HCT116 (cell line): ENCODE measurements at regions not wholly inside any gene's neighbourhood (a gene's known extent, or its start where the extent isn't known, plus 50 kb on each side); places are given as distances from the start of the nearest gene placed in this dataset.

Experiments used
- ATAC-seq: fragments of 200-7000 bp; cut with Tn5 transposase; 2 replicates; pipeline ENCODE4 v1.9.1; 2020; ENCODE audit warnings: mild to moderate bottlenecking, moderate library complexity
- BruUV-seq: library from RNA; stranded (reverse); fragments of 400-500 nt; replicated peaks from 2 replicates; lab custom pipeline; 2021; lab: Mats Ljungman, UMichigan
- CTCF ChIA-PET: fragments of 300-600 bp; sonication (Branson Sonifier 250); formaldehyde crosslinking; loops from one replicate; lab custom pipeline; 2021; ENCODE audit warnings: antibody characterized with exemption; lab: Charles Lee
- POLR2A ChIA-PET: fragments of 300-600, 350-600 bp; sonication (Branson Sonifier 250); formaldehyde crosslinking; loops from one replicate; lab custom pipeline; 2021; ENCODE audit warnings: antibody characterized with exemption; lab: Charles Lee
- RAD21 ChIA-PET, 2 experiments: fragments of 300-600 bp; sonication (Branson Sonifier 250); formaldehyde crosslinking; loops; one replicate each; lab custom pipeline; 2023; ENCODE audit warnings: low total read pairs in 2 of 2; ENCODE audit not compliant: uncharacterized antibody in 2 of 2, unreplicated experiment in 2 of 2, low non-redundant PET in 1 of 2; lab: Charles Lee
- DNase-seq: peaks from one replicate; pipeline ENCODE4 v3.0.0-alpha.2; 2010; ENCODE audit warnings: low read depth, low spot score
- H2AFZ ChIP-seq: fragments of 200-600 bp; shearing (Covaris generic), sonication (generic); 2 replicates; pipeline ENCODE4 v1.6.1; 2017; ENCODE audit warnings: low read depth, mixed run types, mixed read lengths, antibody characterized with exemption, low read length; ENCODE audit not compliant: poor library complexity, severe bottlenecking
- H3K27ac ChIP-seq: 2 replicates; pipeline ENCODE4 v1.5.1; 2012; ENCODE audit warnings: low read depth, low read length
- H3K27me3 ChIP-seq: fragments of 200-600 bp; sonication (generic); 2 replicates; pipeline ENCODE4 v1.6.1; 2016; ENCODE audit warnings: mixed run types, low read length, mixed read lengths; ENCODE audit not compliant: insufficient read depth
- H3K36me3 ChIP-seq, 2 experiments: fragments of 200-500 bp in 1 of 2; fragments of 200-600 bp in 1 of 2; sonication (Bioruptor generic) in 1 of 2; sonication (generic) in 1 of 2; 2 replicates each; pipeline versions ENCODE4 v1.5.1 to v1.6.1; 2014 to 2016; ENCODE audit warnings: low read length in 2 of 2, inconsistent platforms in 1 of 2, mixed read lengths in 1 of 2, mixed run types in 1 of 2; ENCODE audit not compliant: insufficient read depth in 2 of 2, control insufficient read depth in 1 of 2
- H3K4me1 ChIP-seq, 2 experiments: fragments of 200-600 bp in 1 of 2; sonication (generic) in 1 of 2; 2 replicates each; pipeline versions ENCODE4 v1.5.1 to v1.6.1; 2012 to 2017; ENCODE audit warnings: low read length in 2 of 2, inconsistent platforms in 1 of 2, mild to moderate bottlenecking in 1 of 2, mixed read lengths in 1 of 2, mixed run types in 1 of 2, moderate library complexity in 1 of 2; ENCODE audit not compliant: insufficient read depth in 2 of 2, control insufficient read depth in 1 of 2
- H3K4me2 ChIP-seq: fragments of 200-600 bp; sonication (generic); 2 replicates; pipeline ENCODE4 v1.6.1; 2017; ENCODE audit warnings: mixed run types, low read length, mixed read lengths
- H3K4me3 ChIP-seq, 2 experiments: fragments of 200-600 bp in 1 of 2; sonication (generic) in 1 of 2; replicated peaks in 1 of 2; 2 replicates each; pipeline ENCODE4 v1.5.1; 2011 to 2016; ENCODE audit warnings: low read length in 2 of 2, control low read depth in 1 of 2, low read depth in 1 of 2, mild to moderate bottlenecking in 1 of 2, mixed read lengths in 1 of 2, mixed run types in 1 of 2
- H3K79me2 ChIP-seq: fragments of 200-600 bp; sonication (generic); 2 replicates; pipeline ENCODE4 v1.6.1; 2017; ENCODE audit warnings: mild to moderate bottlenecking, mixed run types, low read length, moderate library complexity, mixed read lengths; ENCODE audit not compliant: insufficient read depth
- H3K9ac ChIP-seq: fragments of 200-600 bp; sonication (generic); 2 replicates; pipeline ENCODE4 v1.6.1; 2016; ENCODE audit warnings: low read length, mixed read lengths
- H3K9me2 ChIP-seq: fragments of 200-600 bp; sonication (generic), shearing (Covaris generic); 2 replicates; pipeline ENCODE4 v1.6.1; 2017; ENCODE audit warnings: mixed run types, mild to moderate bottlenecking, moderate library complexity; ENCODE audit not compliant: insufficient read depth
- H3K9me3 ChIP-seq, 2 experiments: fragments of 200-500 bp in 1 of 2; fragments of 200-600 bp in 1 of 2; sonication (Bioruptor generic) in 1 of 2; sonication (generic) in 1 of 2; 2 replicates each; pipeline ENCODE4 v1.6.1; 2014 to 2017; ENCODE audit warnings: low read length in 2 of 2, mixed read lengths in 2 of 2, inconsistent platforms in 1 of 2, low read depth in 1 of 2, mild to moderate bottlenecking in 1 of 2, mixed run types in 1 of 2, moderate library complexity in 1 of 2; ENCODE audit not compliant: control insufficient read depth in 1 of 2, insufficient read depth in 1 of 2
- H4K20me1 ChIP-seq: fragments of 200-600 bp; sonication (generic), shearing (Covaris generic); 2 replicates; pipeline ENCODE4 v1.6.1; 2017; ENCODE audit warnings: mixed run types, mild to moderate bottlenecking, moderate library complexity; ENCODE audit not compliant: insufficient read depth
- ATF3 ChIP-seq: IDR thresholded peaks from 2 replicates; pipeline ENCODE4 v1.6.1; 2012
- CBX3 ChIP-seq: IDR thresholded peaks from 2 replicates; pipeline ENCODE4 v1.6.1; 2012; ENCODE audit warnings: low read depth
- CEBPB ChIP-seq: IDR thresholded peaks from 2 replicates; pipeline ENCODE4 v1.6.1; 2012; ENCODE audit warnings: low read depth
- CTCF ChIP-seq, 3 experiments: fragments of 200-600 bp in 1 of 3; sonication (generic) in 1 of 3; IDR thresholded peaks in 2 of 3; conservative IDR thresholded peaks in 1 of 3; 2 replicates each; pipeline ENCODE4 v1.5.1; 2012 to 2017; ENCODE audit warnings: low read depth in 2 of 3, low read length in 2 of 3, antibody characterized with exemption in 1 of 3, borderline replicate concordance in 1 of 3, control low read depth in 1 of 3, mild to moderate bottlenecking in 1 of 3, mixed read lengths in 1 of 3, mixed run types in 1 of 3, moderate library complexity in 1 of 3; ENCODE audit not compliant: insufficient read depth in 1 of 3
- EGR1 ChIP-seq: IDR thresholded peaks from 2 replicates; pipeline ENCODE4 v1.6.1; 2012; ENCODE audit warnings: low read depth
- ELF1 ChIP-seq: IDR thresholded peaks from 2 replicates; pipeline ENCODE4 v1.6.1; 2012; ENCODE audit warnings: low read depth, borderline replicate concordance
- EZH2 ChIP-seq: fragments of 200-600 bp; sonication (generic); IDR thresholded peaks from 2 replicates; pipeline ENCODE4 v1.6.1; 2017; ENCODE audit warnings: antibody characterized with exemption, mixed run types
- EZH2phosphoT487 ChIP-seq: fragments of 200-600 bp; IDR thresholded peaks from 2 replicates; pipeline ENCODE4 v1.6.1; 2018; ENCODE audit warnings: antibody characterized with exemption, borderline replicate concordance
- FOSL1 ChIP-seq: IDR thresholded peaks from 2 replicates; pipeline ENCODE4 v1.6.1; 2012; ENCODE audit warnings: low read depth
- JUND ChIP-seq: IDR thresholded peaks from 2 replicates; pipeline ENCODE4 v1.6.1; 2012
- MAX ChIP-seq: IDR thresholded peaks from 2 replicates; pipeline ENCODE4 v1.6.1; 2012
- POLR2A ChIP-seq: IDR thresholded peaks from 2 replicates; pipeline ENCODE4 v1.7.0; 2011; ENCODE audit warnings: borderline replicate concordance; ENCODE audit not compliant: insufficient read depth, insufficient read length; ENCODE audit errors: extremely low read depth
- POLR2AphosphoS5 ChIP-seq: IDR thresholded peaks from 2 replicates; pipeline ENCODE4 v1.6.1; 2011; ENCODE audit warnings: mild to moderate bottlenecking, low read depth, low read length, moderate library complexity
- RAD21 ChIP-seq: IDR thresholded peaks from 2 replicates; pipeline ENCODE4 v1.6.1; 2012; ENCODE audit warnings: low read depth, mild to moderate bottlenecking
- SIN3A ChIP-seq: IDR thresholded peaks from 2 replicates; pipeline ENCODE4 v1.6.1; 2012; ENCODE audit warnings: low read depth
- SP1 ChIP-seq: IDR thresholded peaks from 2 replicates; pipeline ENCODE4 v1.6.1; 2012; ENCODE audit warnings: low read depth
- SRF ChIP-seq: IDR thresholded peaks from 2 replicates; pipeline ENCODE4 v1.6.1; 2012; ENCODE audit warnings: low read depth
- TCF7L2 ChIP-seq: IDR thresholded peaks from 2 replicates; pipeline ENCODE4 v1.7.0; 2011; ENCODE audit warnings: borderline replicate concordance, inconsistent platforms; ENCODE audit not compliant: insufficient read depth, insufficient read length; ENCODE audit errors: extremely low read depth
- YY1 ChIP-seq: IDR thresholded peaks from 2 replicates; pipeline ENCODE4 v1.6.1; 2011; ENCODE audit warnings: low read length, low read depth, moderate library complexity, mild to moderate bottlenecking; ENCODE audit not compliant: insufficient replicate concordance; ENCODE audit errors: extremely low read depth
- ZBTB33 ChIP-seq: IDR thresholded peaks from 2 replicates; pipeline ENCODE4 v1.6.1; 2011; ENCODE audit warnings: mild to moderate bottlenecking, low read length, moderate library complexity; ENCODE audit not compliant: insufficient replicate concordance; ENCODE audit errors: extremely low read depth
- ZNF274 ChIP-seq: fragments of 200-500 bp; sonication (Bioruptor generic); IDR thresholded peaks from 2 replicates; pipeline ENCODE4 v1.6.1; 2014; ENCODE audit warnings: mild to moderate bottlenecking, low read depth, low read length, inconsistent platforms
- intact Hi-C: fragments of 100-400 bp; cut with micrococcal nuclease; formaldehyde crosslinking; loops from 2 replicates; pipeline ENCODE4 v1.10.0; 2022

GRCh38 chr4:104716584-104716983 is 221.9 kb upstream of the CXXC4 start (continued):
- TF ChIP-seq ZBTB33 (no peak), TCF7L2 (no peak)
- TF ChIP-seq, all 23 proteins: peak for 0

- ChIA-PET RAD21 (no interaction called here), POLR2A (no interaction called here), CTCF (no interaction called here)
- no peak for DNase-seq
- no peak overlapping the region for H3K9ac ChIP-seq
- H3K9me2 ChIP-seq: no peaks in the 10 kb centered on the region
- H3K4me2 ChIP-seq: no peak overlapping the region
- no peaks in the 10 kb centered on the region for H4K20me1 ChIP-seq
- no peak for TF ChIP-seq EZH2phosphoT487
- no peak for TF ChIP-seq EZH2
- TF ChIP-seq EGR1: no peak
- TF ChIP-seq ATF3: no peak
- TF ChIP-seq CBX3: no peak
- TF ChIP-seq RAD21: no peak
- no peak for TF ChIP-seq POLR2AphosphoS5
- no peak for TF ChIP-seq SIN3A
- no peak for TF ChIP-seq JUND
- no peak for TF ChIP-seq POLR2A
- TF ChIP-seq SP1: no peak
- no peak for TF ChIP-seq CTCF (IDR thresholded peaks at IDR 0.05 in 2 of 3, conservative IDR thresholded peaks at IDR 0.05 in 1 of 3; ENCODE audit: borderline replicate concordance in 1 of 3, insufficient read depth in 1 of 3, low read depth in 2 of 3, low read length in 2 of 3)
- TF ChIP-seq MAX: no peak
- no peak for TF ChIP-seq SRF
- TF ChIP-seq YY1: no peak
- TF ChIP-seq FOSL1: no peak
- no peak for TF ChIP-seq ELF1
- no peak for TF ChIP-seq TCF7L2
- no peak for TF ChIP-seq CEBPB
- TF ChIP-seq ZNF274: no peak
- no peaks in the 10 kb centered on the region for H3K79me2 ChIP-seq
- no peak overlapping the region for H3K27ac ChIP-seq
- no peaks in the 10 kb centered on the region for H3K4me1 ChIP-seq
- H3K9me3 ChIP-seq: no peaks in the 10 kb centered on the region
- ATAC-seq: no peak
- no peaks in the 10 kb centered on the region for H3K27me3 ChIP-seq
- no peaks in the 10 kb centered on the region for H3K36me3 ChIP-seq
- H3K4me3 ChIP-seq: no peak overlapping the region
- intact Hi-C loops: no loop called here
- BruUV-seq: no TSS peak
- no peak overlapping the region for H2AFZ ChIP-seq
Observed at GRCh38 chr4:104719539-104720230, 225.0 kb upstream of the CXXC4 start.
